ENCODE measurements at regions not wholly inside any gene's neighbourhood (a gene's known extent, or its start where the extent isn't known, plus 50 kb on each side); places are given as distances from the start of the nearest gene placed in this dataset.

GRCh38 chr2:172297950-172298349 is 129.4 kb upstream of the ITGA6 start:
- Mint-ChIP-seq H3K4me1 (no peaks in the 10 kb centered on the region), H3K27me3 (peaks cover 28% of the 10 kb centered on the region), H3K27ac (no peak overlapping the region), H3K4me3 (no peak overlapping the region), H3K9me3 (ENCODE audit: insufficient read depth) (no peaks in the 10 kb centered on the region)
- Histone ChIP-seq H3K9ac (ENCODE audit: low read length) (no peak overlapping the region), H3K36me3 (replicated peaks in 1 of 2; ENCODE audit: control extremely low read depth in 1 of 2, control insufficient read depth in 1 of 2, extremely low read depth in 1 of 2, insufficient read depth in 2 of 2, low read length in 1 of 2) (no peaks in the 10 kb centered on the region), H3K79me2 (ENCODE audit: control insufficient read depth, insufficient read depth, low read length) (no peaks in the 10 kb centered on the region), H2AFZ (ENCODE audit: insufficient read depth, low read depth, low read length, poor library complexity, severe bottlenecking) (no peak overlapping the region), H3K27me3 (replicated peaks in 1 of 4; ENCODE audit: control extremely low read depth in 1 of 4, control insufficient read depth in 3 of 4, insufficient read depth in 4 of 4, low read length in 3 of 4) (peaks cover 0 to 16% (median 1%) of the 10 kb centered on the region in 4 experiments), H3K9me3 (ENCODE audit: control extremely low read depth in 1 of 3, control insufficient read depth in 2 of 3, insufficient read depth in 1 of 3, low read length in 2 of 3) (peaks cover 0 to 5% (median 0%) of the 10 kb centered on the region in 3 donors), H3K27ac (ENCODE audit: low read length in 2 of 2) (no peak overlapping the region), H3K4me2 (replicated peaks; ENCODE audit: low read depth, low read length, poor library complexity, severe bottlenecking) (no peak overlapping the region), H3K4me1 (ENCODE audit: control insufficient read depth in 2 of 2, insufficient read depth in 2 of 2, low read length in 2 of 2) (no peaks in the 10 kb centered on the region), H4K20me1 (ENCODE audit: control insufficient read depth, insufficient read depth, low read length, poor library complexity, severe bottlenecking) (no peaks in the 10 kb centered on the region), H3K4me3 (ENCODE audit: control extremely low read depth in 1 of 5, extremely low read depth in 1 of 5, insufficient read depth in 1 of 5, low read depth in 2 of 5, low read length in 4 of 5) (no peak overlapping the region)
- POLR2A ChIA-PET: no interaction called here
- intact Hi-C loops (cut with micrococcal nuclease): no loop called here
- no peak for TF ChIP-seq EZH2 (IDR thresholded peaks at IDR 0.05; ENCODE audit: borderline replicate concordance, insufficient read depth, low read depth, low read length, poor library complexity, severe bottlenecking)
- TF ChIP-seq, protein P1, sequence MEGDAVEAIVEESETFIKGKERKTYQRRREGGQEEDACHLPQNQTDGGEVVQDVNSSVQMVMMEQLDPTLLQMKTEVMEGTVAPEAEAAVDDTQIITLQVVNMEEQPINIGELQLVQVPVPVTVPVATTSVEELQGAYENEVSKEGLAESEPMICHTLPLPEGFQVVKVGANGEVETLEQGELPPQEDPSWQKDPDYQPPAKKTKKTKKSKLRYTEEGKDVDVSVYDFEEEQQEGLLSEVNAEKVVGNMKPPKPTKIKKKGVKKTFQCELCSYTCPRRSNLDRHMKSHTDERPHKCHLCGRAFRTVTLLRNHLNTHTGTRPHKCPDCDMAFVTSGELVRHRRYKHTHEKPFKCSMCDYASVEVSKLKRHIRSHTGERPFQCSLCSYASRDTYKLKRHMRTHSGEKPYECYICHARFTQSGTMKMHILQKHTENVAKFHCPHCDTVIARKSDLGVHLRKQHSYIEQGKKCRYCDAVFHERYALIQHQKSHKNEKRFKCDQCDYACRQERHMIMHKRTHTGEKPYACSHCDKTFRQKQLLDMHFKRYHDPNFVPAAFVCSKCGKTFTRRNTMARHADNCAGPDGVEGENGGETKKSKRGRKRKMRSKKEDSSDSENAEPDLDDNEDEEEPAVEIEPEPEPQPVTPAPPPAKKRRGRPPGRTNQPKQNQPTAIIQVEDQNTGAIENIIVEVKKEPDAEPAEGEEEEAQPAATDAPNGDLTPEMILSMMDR (IDR thresholded peaks at IDR 0.05): no peak
- 68% methylated on average over 4 of the region's 4 CpGs for WGBS (ENCODE audit: insufficient coverage)
- CTCF ChIA-PET: no interaction called here
- ATAC-seq (ENCODE audit: low read depth): no peak
- no peak for DNase-seq

DNA sequence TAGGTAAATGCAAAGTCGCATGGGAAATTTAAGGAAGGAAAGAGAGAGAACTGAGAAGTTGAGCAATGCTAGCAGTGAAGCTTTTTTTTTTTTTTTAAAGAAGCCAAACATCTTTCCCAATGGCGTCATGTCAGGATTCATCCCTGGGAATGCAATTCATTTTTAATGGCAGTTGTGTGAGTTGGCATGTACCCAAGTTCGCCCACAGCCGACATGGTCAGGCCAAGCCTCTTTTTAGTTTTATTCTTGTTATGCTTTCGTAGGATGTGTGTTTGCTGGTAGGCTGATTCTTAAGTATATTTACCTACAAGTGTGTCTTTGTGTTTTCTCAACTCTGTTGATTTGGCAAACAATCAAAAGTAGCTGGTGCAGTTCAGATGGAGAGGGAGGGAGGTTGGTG is 127.6 kb upstream of the ITGA6 start:
- ATAC-seq (ENCODE audit: low read depth) (no peak), DNase-seq (no peak)
- CTCF ChIA-PET: no interaction called here
- Mint-ChIP-seq H3K4me1 (no peaks in the 10 kb centered on the region), H3K27ac (no peak overlapping the region), H3K4me3 (no peak overlapping the region), H3K27me3 (peaks cover 31% of the 10 kb centered on the region), H3K9me3 (ENCODE audit: insufficient read depth) (no peaks in the 10 kb centered on the region)
- Histone ChIP-seq H3K4me2 (replicated peaks; ENCODE audit: low read depth, low read length, poor library complexity, severe bottlenecking) (no peak overlapping the region), H3K36me3 (replicated peaks in 1 of 2; ENCODE audit: control extremely low read depth in 1 of 2, control insufficient read depth in 1 of 2, extremely low read depth in 1 of 2, insufficient read depth in 2 of 2, low read length in 1 of 2) (no peaks in the 10 kb centered on the region), H2AFZ (ENCODE audit: insufficient read depth, low read depth, low read length, poor library complexity, severe bottlenecking) (no peak overlapping the region), H3K79me2 (ENCODE audit: control insufficient read depth, insufficient read depth, low read length) (no peaks in the 10 kb centered on the region), H3K4me1 (ENCODE audit: control insufficient read depth in 2 of 2, insufficient read depth in 2 of 2, low read length in 2 of 2) (no peaks in the 10 kb centered on the region), H3K27ac (ENCODE audit: low read length in 2 of 2) (no peak overlapping the region), H3K9me3 (ENCODE audit: control extremely low read depth in 1 of 3, control insufficient read depth in 2 of 3, insufficient read depth in 1 of 3, low read length in 2 of 3) (peaks cover 0 to 5% (median 0%) of the 10 kb centered on the region in 3 donors), H4K20me1 (ENCODE audit: control insufficient read depth, insufficient read depth, low read length, poor library complexity, severe bottlenecking) (no peaks in the 10 kb centered on the region), H3K4me3 (ENCODE audit: control extremely low read depth in 1 of 5, extremely low read depth in 1 of 5, insufficient read depth in 1 of 5, low read depth in 2 of 5, low read length in 4 of 5) (no peak overlapping the region), H3K9ac (ENCODE audit: low read length) (no peak overlapping the region), H3K27me3 (replicated peaks in 1 of 4; ENCODE audit: control extremely low read depth in 1 of 4, control insufficient read depth in 3 of 4, insufficient read depth in 4 of 4, low read length in 3 of 4) (peaks cover 0 to 16% (median 1%) of the 10 kb centered on the region in 4 experiments)
- POLR2A ChIA-PET: no interaction called here
- TF ChIP-seq, protein P1 (IDR thresholded peaks at IDR 0.05): no peak
- TF ChIP-seq EZH2 (IDR thresholded peaks at IDR 0.05; ENCODE audit: borderline replicate concordance, insufficient read depth, low read depth, low read length, poor library complexity, severe bottlenecking): no peak
- 33% methylated on average over 1 of the region's 5 CpGs for WGBS (ENCODE audit: insufficient coverage)
- intact Hi-C loops (cut with micrococcal nuclease): no loop called here
